IPS-18a (cell line): ENCODE measurements at regions not wholly inside any gene's neighbourhood (a gene's known extent, or its start where the extent isn't known, plus 50 kb on each side); places are given as distances from the start of the nearest gene placed in this dataset.

ENCODE experiments used
- H3K27ac ChIP-seq: one replicate; pipeline ENCODE4 v1.5.1; 2013; ENCODE audit warnings: low read length
- H3K27me3 ChIP-seq: one replicate; pipeline ENCODE4 v1.6.1; 2013; ENCODE audit warnings: mild to moderate bottlenecking, low read length; ENCODE audit not compliant: control insufficient read depth, insufficient read depth
- H3K36me3 ChIP-seq: one replicate; pipeline ENCODE4 v1.6.1; 2013; ENCODE audit warnings: low read depth, low read length; ENCODE audit not compliant: control insufficient read depth
- H3K4me1 ChIP-seq: one replicate; pipeline ENCODE4 v1.6.1; 2013; ENCODE audit warnings: low read depth, low read length; ENCODE audit not compliant: control insufficient read depth
- H3K4me3 ChIP-seq: one replicate; pipeline ENCODE4 v1.5.1; 2013; ENCODE audit warnings: low read length
- H3K9ac ChIP-seq: one replicate; pipeline ENCODE4 v1.6.1; 2013; ENCODE audit warnings: mild to moderate bottlenecking, low read length, moderate library complexity
- H3K9me3 ChIP-seq: one replicate; pipeline ENCODE4 v1.6.1; 2013; ENCODE audit warnings: low read depth, low read length; ENCODE audit not compliant: control insufficient read depth

DNA sequence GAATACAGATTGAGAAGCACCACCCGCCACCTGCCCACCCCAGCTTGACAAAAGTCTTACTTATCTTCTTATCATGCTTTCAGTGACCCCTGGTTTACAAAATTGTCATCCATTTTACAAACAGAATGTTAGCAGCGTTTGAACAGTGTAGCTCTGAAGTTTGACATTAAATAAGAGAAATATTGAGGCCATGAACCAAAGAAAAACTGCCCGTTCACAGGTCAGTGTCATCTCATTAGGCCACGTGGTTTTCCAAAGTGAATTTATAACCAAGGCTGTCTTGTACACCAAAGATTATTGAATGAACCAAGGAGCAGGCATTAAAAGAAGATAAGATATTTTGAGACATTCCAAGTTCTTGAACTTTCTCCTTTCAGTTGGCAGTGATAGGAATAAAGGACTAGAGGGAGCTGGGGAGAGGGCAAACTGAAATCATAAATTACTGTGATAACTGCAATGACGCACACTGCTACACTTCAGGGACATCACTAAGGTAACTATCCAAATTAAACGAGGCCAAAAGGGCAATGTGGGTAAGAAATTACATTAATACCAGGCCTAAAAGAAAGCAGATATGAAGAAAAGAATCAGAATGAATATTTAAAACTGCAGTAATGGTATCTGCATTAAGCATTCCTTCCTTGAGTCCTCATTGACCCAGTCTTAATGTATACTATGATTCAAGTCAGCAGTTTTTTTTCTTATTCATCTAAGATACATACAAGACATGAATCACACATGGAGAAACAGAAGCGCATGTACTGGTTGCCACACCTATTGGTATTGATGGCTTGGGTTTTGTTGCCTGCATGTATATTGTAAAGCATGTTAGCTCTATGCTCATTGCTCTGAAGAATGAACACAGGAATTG, 159.8 kb upstream of the ARG1 start:
- Histone ChIP-seq H3K9ac (no peak overlapping the region), H3K27me3 (no peaks in the 10 kb centered on the region), H3K4me3 (no peak overlapping the region), H3K9me3 (no peaks in the 10 kb centered on the region), H3K27ac (no peak overlapping the region), H3K36me3 (no peaks in the 10 kb centered on the region), H3K4me1 (no peaks in the 10 kb centered on the region)

DNA sequence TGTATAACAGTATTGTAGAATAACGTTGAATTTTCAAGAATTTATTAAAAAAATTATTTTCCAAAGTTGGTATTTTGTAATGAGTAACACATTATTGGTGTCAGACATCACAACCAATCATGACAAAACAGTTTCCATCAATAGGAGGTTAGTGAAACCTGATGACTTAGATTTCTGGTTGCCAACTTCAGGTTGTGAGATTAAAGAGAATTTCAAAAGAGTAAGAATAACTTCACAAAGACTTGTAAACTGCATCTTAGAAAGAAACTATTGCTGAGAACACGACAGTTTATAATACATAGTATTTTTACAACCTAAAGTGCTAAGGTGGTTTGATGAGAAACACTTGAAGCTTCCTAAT, 159.2 kb upstream of the ARG1 start:
- no peaks in the 10 kb centered on the region for H3K4me1 ChIP-seq
- H3K36me3 ChIP-seq, result no peaks in the 10 kb centered on the region
- no peak overlapping the region for H3K27ac ChIP-seq
- H3K27me3 ChIP-seq, result no peaks in the 10 kb centered on the region
- H3K4me3 ChIP-seq, result no peak overlapping the region
- H3K9me3 ChIP-seq, result no peaks in the 10 kb centered on the region
- H3K9ac ChIP-seq, result no peak overlapping the region

DNA sequence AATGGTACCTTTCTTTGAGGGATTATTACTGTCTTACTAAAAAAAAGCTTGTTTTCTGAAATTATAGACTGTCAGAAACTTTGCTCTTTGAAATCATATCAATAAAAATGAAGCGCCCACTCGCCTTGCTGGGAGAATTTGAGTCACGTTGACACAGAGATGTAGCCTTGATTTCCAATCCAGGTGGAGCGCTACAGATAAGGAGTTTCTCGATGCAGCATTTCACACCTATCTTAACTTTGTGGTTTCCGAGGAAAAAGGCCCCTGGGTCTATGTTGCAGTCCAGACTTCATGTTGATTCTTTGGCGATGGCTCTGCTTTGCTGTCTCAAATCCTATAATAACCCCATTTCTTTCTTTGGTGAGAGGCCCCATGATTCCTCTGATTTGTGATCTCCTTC, 158.1 kb upstream of the ARG1 start:
- H3K9ac ChIP-seq, result no peak overlapping the region
- no peaks in the 10 kb centered on the region for H3K9me3 ChIP-seq
- H3K36me3 ChIP-seq, result no peaks in the 10 kb centered on the region
- no peaks in the 10 kb centered on the region for H3K27me3 ChIP-seq
- no peak overlapping the region for H3K27ac ChIP-seq
- H3K4me3 ChIP-seq, result no peak overlapping the region
- H3K4me1 ChIP-seq, result no peaks in the 10 kb centered on the region

DNA sequence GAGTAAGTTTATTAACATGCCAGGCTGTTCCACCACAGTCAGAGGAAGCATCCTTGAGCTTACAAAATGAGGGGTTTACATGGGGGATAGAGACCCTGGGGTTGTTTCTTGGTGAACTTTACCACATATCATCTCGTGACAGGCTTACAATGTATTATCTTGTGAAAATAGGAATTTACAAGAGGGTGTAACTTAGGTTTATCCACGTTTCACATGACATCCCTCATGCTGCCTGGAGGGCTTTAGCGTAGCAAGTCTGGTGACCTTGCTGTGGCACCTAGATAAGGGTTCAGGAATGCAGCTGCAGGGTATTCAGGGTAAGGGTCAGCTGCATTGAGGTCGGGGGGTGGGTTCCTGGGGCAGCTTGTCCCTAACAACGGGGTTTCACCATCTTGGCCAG, 154.6 kb upstream of the ARG1 start:
- H3K9me3 ChIP-seq, result no peaks in the 10 kb centered on the region
- no peaks in the 10 kb centered on the region for H3K36me3 ChIP-seq
- H3K27ac ChIP-seq, result no peak overlapping the region
- H3K27me3 ChIP-seq, result no peaks in the 10 kb centered on the region
- H3K4me3 ChIP-seq, result no peak overlapping the region
- no peaks in the 10 kb centered on the region for H3K4me1 ChIP-seq
- H3K9ac ChIP-seq, result no peak overlapping the region

DNA sequence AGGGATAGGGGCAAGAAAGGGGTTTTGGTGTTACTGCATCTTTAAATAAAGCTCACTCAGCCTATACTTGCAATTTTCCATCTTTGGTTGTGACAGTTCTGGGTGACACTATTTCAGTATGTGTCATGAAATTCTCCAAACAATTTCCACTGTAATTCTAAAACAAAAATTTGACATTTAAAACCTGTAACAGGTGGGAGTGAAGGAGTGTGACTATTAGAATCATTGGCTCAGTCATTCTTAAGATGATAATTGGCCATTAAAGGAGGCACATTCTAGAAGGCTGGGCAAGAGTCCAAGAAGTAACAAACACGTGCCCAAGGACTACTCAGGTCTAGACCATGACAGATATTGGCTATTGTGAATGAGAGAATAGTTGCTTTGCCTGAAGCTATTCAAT, 153.3 kb upstream of the ARG1 start:
- no peak overlapping the region for H3K27ac ChIP-seq
- H3K36me3 ChIP-seq, result no peaks in the 10 kb centered on the region
- H3K4me3 ChIP-seq, result no peak overlapping the region
- no peaks in the 10 kb centered on the region for H3K27me3 ChIP-seq
- H3K9me3 ChIP-seq, result no peaks in the 10 kb centered on the region
- peaks cover 8% of the 10 kb centered on the region for H3K4me1 ChIP-seq
- no peak overlapping the region for H3K9ac ChIP-seq

DNA sequence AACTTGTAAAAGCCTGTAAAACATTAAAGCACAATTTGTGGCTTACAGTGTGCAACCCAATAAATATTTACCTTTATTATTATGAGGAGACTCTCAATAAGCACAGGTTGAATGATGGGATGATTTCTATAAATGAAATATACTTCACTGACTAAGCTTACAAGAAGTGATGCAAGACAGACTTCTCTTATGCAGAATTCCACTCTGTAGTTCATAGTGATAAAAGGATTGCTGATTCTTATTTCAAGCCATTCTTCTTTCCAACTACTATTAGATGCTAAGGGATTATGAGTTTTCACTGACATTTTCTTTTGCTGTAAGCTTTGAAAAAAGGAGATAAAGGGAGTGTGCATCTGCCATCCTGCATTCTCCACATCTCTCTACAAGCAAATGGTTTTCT, 149.0 kb upstream of the ARG1 start:
- Histone ChIP-seq H3K27ac (no peak overlapping the region), H3K4me3 (no peak overlapping the region), H3K27me3 (no peaks in the 10 kb centered on the region), H3K36me3 (no peaks in the 10 kb centered on the region), H3K9me3 (peaks cover 6% of the 10 kb centered on the region), H3K4me1 (peaks cover 8% of the 10 kb centered on the region), H3K9ac (no peak overlapping the region)

DNA sequence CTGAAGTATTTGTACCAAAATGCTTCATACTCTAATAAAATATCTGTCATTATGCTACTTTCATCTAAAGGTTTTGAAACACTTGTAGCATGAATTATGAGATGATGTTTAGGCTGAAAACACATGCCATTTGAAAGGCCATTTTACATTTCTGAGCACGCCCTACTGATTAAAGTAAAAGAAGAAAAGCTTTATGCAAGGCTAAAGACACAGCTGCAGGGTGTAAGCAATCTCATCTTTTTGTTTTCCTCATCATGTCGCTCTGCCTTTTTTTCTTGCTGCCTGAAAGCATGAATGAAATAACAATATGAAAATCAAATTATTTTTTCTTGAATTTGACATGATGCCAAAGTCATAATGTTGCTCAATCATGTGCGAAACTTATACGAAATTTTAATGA, 148.6 kb upstream of the ARG1 start:
- Histone ChIP-seq H3K9me3 (peaks cover 6% of the 10 kb centered on the region), H3K27ac (no peak overlapping the region), H3K27me3 (no peaks in the 10 kb centered on the region), H3K4me1 (peaks cover 8% of the 10 kb centered on the region), H3K9ac (no peak overlapping the region), H3K4me3 (no peak overlapping the region), H3K36me3 (no peaks in the 10 kb centered on the region)

DNA sequence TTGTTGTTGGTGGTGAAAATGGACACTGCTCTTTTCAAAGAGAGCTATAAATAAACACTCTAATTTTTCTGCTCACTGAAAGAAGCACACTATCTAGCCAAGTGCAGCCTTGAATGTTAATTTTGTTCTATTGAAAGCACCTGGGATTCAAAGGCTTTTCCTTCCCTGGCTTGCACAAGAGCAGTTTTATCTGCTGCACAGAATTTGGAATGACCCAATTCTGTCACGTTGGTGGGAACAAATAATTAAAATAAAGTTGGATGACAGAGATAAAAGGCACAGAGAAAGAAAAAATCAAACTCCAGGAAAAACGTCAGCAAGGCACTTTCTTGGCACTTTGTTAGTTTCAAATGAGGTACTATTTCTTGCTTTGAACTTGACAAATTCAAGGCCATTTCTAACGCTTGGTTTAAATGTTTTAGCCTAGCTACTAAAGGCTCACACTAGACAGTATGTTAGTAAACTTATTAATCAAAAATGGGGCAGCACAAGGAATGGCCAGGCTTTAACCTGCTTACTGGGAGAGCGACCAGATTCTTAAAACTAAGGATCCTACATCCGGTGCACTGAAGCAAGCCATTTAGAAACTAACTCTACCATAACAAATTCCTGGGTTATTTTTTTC, 145.5 kb upstream of the ARG1 start:
- Histone ChIP-seq H3K27me3 (no peaks in the 10 kb centered on the region), H3K9ac (no peak overlapping the region), H3K4me1 (peaks cover 8% of the 10 kb centered on the region)

DNA sequence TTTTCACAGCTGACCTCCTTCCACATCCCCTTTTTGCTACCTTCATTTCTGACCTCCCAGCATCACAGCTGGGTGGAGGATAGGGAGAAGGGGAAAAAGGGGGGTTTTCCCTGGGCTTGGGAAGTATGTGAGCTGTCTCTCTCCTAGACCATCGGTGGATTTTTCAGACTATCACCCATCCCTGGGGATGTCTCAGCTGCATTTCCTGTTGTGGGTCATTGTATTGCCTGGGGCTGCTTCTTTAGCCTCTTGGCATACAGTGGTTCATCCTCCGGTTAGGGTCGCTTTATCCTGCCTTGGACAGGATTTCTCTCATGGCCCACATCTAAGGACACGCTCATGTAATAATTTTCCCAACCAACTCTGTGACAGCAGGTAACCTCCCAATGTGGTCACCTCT, 142.5 kb upstream of the ARG1 start:
- H3K27ac ChIP-seq, result no peak overlapping the region
- no peak overlapping the region for H3K9ac ChIP-seq
- H3K4me1 ChIP-seq, result no peaks in the 10 kb centered on the region
- H3K27me3 ChIP-seq, result no peaks in the 10 kb centered on the region
- peaks cover 6% of the 10 kb centered on the region for H3K9me3 ChIP-seq
- H3K4me3 ChIP-seq, result no peak overlapping the region
- H3K36me3 ChIP-seq, result no peaks in the 10 kb centered on the region

More for the DNA sequence above, 145.5 kb upstream of the ARG1 start:
- Histone ChIP-seq H3K4me3 (no peak overlapping the region), H3K36me3 (no peaks in the 10 kb centered on the region), H3K9me3 (peaks cover 6% of the 10 kb centered on the region), H3K27ac (no peak overlapping the region)

DNA sequence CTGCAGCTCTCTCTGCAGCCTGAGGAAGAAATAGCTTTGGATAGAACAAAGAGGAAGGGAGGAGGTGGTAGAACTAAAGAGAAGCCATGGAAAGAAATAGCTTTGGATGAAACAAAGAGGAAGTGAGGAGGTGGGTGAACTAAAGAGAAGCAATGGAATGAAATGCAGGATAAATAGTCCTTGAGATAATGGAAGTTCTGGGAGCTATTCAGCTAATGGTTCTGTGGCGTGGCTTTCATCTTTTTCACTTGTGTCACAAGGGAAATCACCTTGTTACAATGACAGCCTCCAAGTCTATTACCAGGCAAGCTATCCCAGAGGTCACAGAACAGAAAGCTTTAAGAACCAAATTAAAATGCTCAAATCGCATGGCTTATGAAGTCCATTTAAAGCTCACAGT, 141.3 kb upstream of the ARG1 start:
- no peak overlapping the region for H3K4me3 ChIP-seq
- H3K4me1 ChIP-seq, result no peaks in the 10 kb centered on the region
- no peak overlapping the region for H3K27ac ChIP-seq
- peaks cover 6% of the 10 kb centered on the region for H3K9me3 ChIP-seq
- no peaks in the 10 kb centered on the region for H3K27me3 ChIP-seq
- H3K9ac ChIP-seq, result no peak overlapping the region
- no peaks in the 10 kb centered on the region for H3K36me3 ChIP-seq

DNA sequence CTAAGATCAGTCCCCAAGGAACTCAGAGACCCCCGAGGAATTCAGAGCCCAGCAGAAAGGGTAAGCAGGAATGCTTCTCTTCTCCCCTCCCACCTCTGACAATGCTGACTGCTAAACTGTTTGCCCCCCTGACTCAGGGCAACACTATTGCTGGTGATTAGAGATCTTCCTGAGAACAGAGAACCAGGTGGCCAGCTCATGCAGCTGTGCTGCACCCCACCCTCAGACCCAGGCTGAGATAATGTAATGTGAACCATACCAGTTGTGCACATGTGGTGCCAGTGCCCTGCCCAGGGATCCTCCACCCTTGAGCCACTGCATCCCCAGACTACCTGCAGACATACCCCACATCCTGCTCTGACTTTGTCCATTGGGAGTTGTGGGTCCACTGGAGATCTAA, 139.1 kb upstream of the ARG1 start:
- no peaks in the 10 kb centered on the region for H3K9me3 ChIP-seq
- H3K9ac ChIP-seq, result no peak overlapping the region
- H3K4me1 ChIP-seq, result no peaks in the 10 kb centered on the region
- no peaks in the 10 kb centered on the region for H3K36me3 ChIP-seq
- no peaks in the 10 kb centered on the region for H3K27me3 ChIP-seq
- H3K4me3 ChIP-seq, result no peak overlapping the region
- no peak overlapping the region for H3K27ac ChIP-seq

DNA sequence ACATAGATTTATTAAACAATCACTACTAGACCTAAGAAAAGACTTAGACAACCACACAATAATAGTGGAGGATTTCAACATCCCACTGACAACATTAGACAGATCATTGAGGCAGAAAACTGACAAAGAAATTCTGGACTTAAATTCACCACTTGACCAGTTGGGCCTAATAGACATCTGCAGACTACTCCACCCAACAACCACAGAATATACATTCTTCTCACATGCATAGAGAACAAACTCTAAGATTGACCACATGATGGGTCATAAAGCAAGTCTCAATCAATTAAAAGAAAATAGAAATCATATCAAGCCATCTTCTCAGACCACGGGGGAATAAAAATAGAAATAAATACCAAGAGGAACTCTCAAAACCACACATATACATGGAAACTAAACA, 136.7 kb upstream of the ARG1 start:
- Histone ChIP-seq H3K9ac (no peak overlapping the region), H3K27me3 (no peaks in the 10 kb centered on the region), H3K36me3 (no peaks in the 10 kb centered on the region), H3K4me1 (no peaks in the 10 kb centered on the region), H3K27ac (no peak overlapping the region), H3K9me3 (no peaks in the 10 kb centered on the region), H3K4me3 (no peak overlapping the region)
